Subcutaneous abdominal adipose tissue (tissue), 5 donors: ENCODE measurements at regions not wholly inside any gene's neighbourhood (a gene's known extent, or its start where the extent isn't known, plus 50 kb on each side); places are given as distances from the start of the nearest gene placed in this dataset.
"Not testable (repeated sequence)": the region's sequence is repeated elsewhere in the genome, so short reads cannot be mapped to it uniquely, and the experiment has no call there.

Source experiments
- H3K27ac ChIP-seq: one replicate; pipeline ENCODE4 v1.7.0; 2013; ENCODE audit warnings: low read depth, mild to moderate bottlenecking, inconsistent platforms, low read length, moderate library complexity
- H3K27me3 ChIP-seq, 5 donors: one replicate each; pipeline ENCODE4 v1.7.0; 2013; ENCODE audit warnings: low read length in 5 of 5, inconsistent platforms in 1 of 5; ENCODE audit not compliant: control insufficient read depth in 5 of 5, insufficient read depth in 4 of 5
- H3K36me3 ChIP-seq, 5 donors: one replicate each; pipeline ENCODE4 v1.7.0; 2013; ENCODE audit warnings: low read length in 5 of 5; ENCODE audit not compliant: control insufficient read depth in 5 of 5, insufficient read depth in 5 of 5
- H3K4me1 ChIP-seq, 5 donors: one replicate each; pipeline ENCODE4 v1.7.0; 2013; ENCODE audit warnings: low read length in 5 of 5, mild to moderate bottlenecking in 3 of 5, moderate library complexity in 1 of 5; ENCODE audit not compliant: control insufficient read depth in 5 of 5, insufficient read depth in 5 of 5
- H3K4me3 ChIP-seq, 5 donors: one replicate each; pipeline ENCODE4 v1.7.0; 2013; ENCODE audit warnings: low read length in 5 of 5, low read depth in 1 of 5
- H3K9ac ChIP-seq, 5 donors: one replicate each; pipeline ENCODE4 v1.7.0; 2013; ENCODE audit warnings: low read length in 5 of 5, mild to moderate bottlenecking in 4 of 5, moderate library complexity in 3 of 5
- H3K9me3 ChIP-seq, 5 donors: one replicate each; pipeline ENCODE4 v1.7.0; 2013; ENCODE audit warnings: low read length in 5 of 5; ENCODE audit not compliant: control insufficient read depth in 5 of 5
- donor health status: healthy.
- donor health status: healthy.
- donor health status: healthy.
- donor health status: healthy.
- donor health status: healthy.

- H3K9ac ChIP-seq: no peak overlapping the region
- no peaks in the 10 kb centered on the region for H3K36me3 ChIP-seq
- no peak overlapping the region for H3K27ac ChIP-seq
- no peak overlapping the region for H3K4me3 ChIP-seq
- no peaks in the 10 kb centered on the region for H3K27me3 ChIP-seq
- no peaks in the 10 kb centered on the region for H3K9me3 ChIP-seq
- no peaks in the 10 kb centered on the region for H3K4me1 ChIP-seq
Observed at GRCh38 chr3:25844891-25845290, 55.0 kb downstream of the OXSM start.

- Histone ChIP-seq H3K27me3 (no peaks in the 10 kb centered on the region), H3K9ac (no peak overlapping the region), H3K27ac (no peak overlapping the region), H3K9me3 (no peaks in the 10 kb centered on the region), H3K4me3 (no peak overlapping the region), H3K36me3 (no peaks in the 10 kb centered on the region), H3K4me1 (no peaks in the 10 kb centered on the region)
Observed at GRCh38 chr3:25846282-25846681, 56.4 kb downstream of the OXSM start.

- H3K27me3 ChIP-seq: no peaks in the 10 kb centered on the region
- H3K36me3 ChIP-seq: no peaks in the 10 kb centered on the region
- H3K9me3 ChIP-seq: no peaks in the 10 kb centered on the region
- no peak overlapping the region for H3K27ac ChIP-seq
- no peak overlapping the region for H3K9ac ChIP-seq
- H3K4me1 ChIP-seq: no peaks in the 10 kb centered on the region
- no peak overlapping the region for H3K4me3 ChIP-seq
Observed at GRCh38 chr3:25849091-25849490, 59.2 kb downstream of the OXSM start.

GRCh38 chr3:25849641-25850385 is 59.9 kb downstream of the OXSM start:
- H3K27ac ChIP-seq: no peak overlapping the region
- H3K9me3 ChIP-seq: no peaks in the 10 kb centered on the region
- no peak overlapping the region for H3K9ac ChIP-seq
- H3K36me3 ChIP-seq: no peaks in the 10 kb centered on the region
- no peaks in the 10 kb centered on the region for H3K4me1 ChIP-seq
- no peaks in the 10 kb centered on the region for H3K27me3 ChIP-seq
- H3K4me3 ChIP-seq: no peak overlapping the region

GRCh38 chr3:25851693-25852259 is 61.9 kb downstream of the OXSM start:
- not testable (repeated sequence) for H3K27me3 ChIP-seq, H3K4me1 ChIP-seq

GRCh38 chr3:25854214-25854613 is 64.3 kb downstream of the OXSM start:
- Histone ChIP-seq H3K36me3 (no peaks in the 10 kb centered on the region), H3K9me3 (no peaks in the 10 kb centered on the region), H3K27ac (no peak overlapping the region), H3K4me3 (no peak overlapping the region), H3K9ac (no peak overlapping the region), H3K4me1 (no peaks in the 10 kb centered on the region), H3K27me3 (no peaks in the 10 kb centered on the region)

More at GRCh38 chr3:25851693-25852259, 61.9 kb downstream of the OXSM start:
- H3K9me3 ChIP-seq, H3K36me3 ChIP-seq, H3K27ac ChIP-seq, H3K9ac ChIP-seq, H3K4me3 ChIP-seq: not testable (repeated sequence)

- Histone ChIP-seq H3K9ac (no peak overlapping the region), H3K27ac (no peak overlapping the region), H3K27me3 (no peaks in the 10 kb centered on the region), H3K4me3 (no peak overlapping the region), H3K4me1 (no peaks in the 10 kb centered on the region), H3K36me3 (no peaks in the 10 kb centered on the region), H3K9me3 (no peaks in the 10 kb centered on the region)
Observed at GRCh38 chr3:25854635-25855034, 64.7 kb downstream of the OXSM start.

GRCh38 chr3:25855266-25855784 is 65.4 kb downstream of the OXSM start:
- Histone ChIP-seq H3K27me3 (no peaks in the 10 kb centered on the region), H3K9me3 (peaks cover 0 to under 1% (median 0%) of the 10 kb centered on the region in 5 donors), H3K4me1 (no peaks in the 10 kb centered on the region), H3K4me3 (no peak overlapping the region), H3K27ac (no peak overlapping the region), H3K9ac (no peak overlapping the region), H3K36me3 (no peaks in the 10 kb centered on the region)

GRCh38 chr3:25856902-25857518 is 67.1 kb downstream of the OXSM start:
- Histone ChIP-seq H3K27me3 (no peaks in the 10 kb centered on the region), H3K4me3 (no peak overlapping the region)

GRCh38 chr3:25861566-25861965 is 71.7 kb downstream of the OXSM start:
- no peak overlapping the region for H3K9ac ChIP-seq

More at GRCh38 chr3:25856902-25857518, 67.1 kb downstream of the OXSM start:
- Histone ChIP-seq H3K4me1 (no peaks in the 10 kb centered on the region), H3K36me3 (no peaks in the 10 kb centered on the region), H3K27ac (no peak overlapping the region), H3K9ac (no peak overlapping the region), H3K9me3 (peaks cover 0 to 2% (median 0%) of the 10 kb centered on the region in 5 donors)

More at GRCh38 chr3:25861566-25861965, 71.7 kb downstream of the OXSM start:
- Histone ChIP-seq H3K9me3 (peaks cover 0 to 2% (median 0%) of the 10 kb centered on the region in 5 donors), H3K27me3 (no peaks in the 10 kb centered on the region), H3K36me3 (no peaks in the 10 kb centered on the region), H3K4me1 (no peaks in the 10 kb centered on the region), H3K27ac (no peak overlapping the region), H3K4me3 (no peak overlapping the region)
